Cerebellar nuclear complex (tissue), 1 donor: ENCODE measurements at regions not wholly inside any gene's neighbourhood (a gene's known extent, or its start where the extent isn't known, plus 50 kb on each side); places are given as distances from the start of the nearest gene placed in this dataset.

ENCODE experiments used
- DNase-seq, 2 experiments: peaks; one replicate each; lab custom pipeline; 2025; lab: John Stamatoyannopoulos, UW

- no peak for DNase-seq
These were observed 151.7 kb downstream of the NUAK1 start for GRCh38 chr12:105986779-105987684.

DNA sequence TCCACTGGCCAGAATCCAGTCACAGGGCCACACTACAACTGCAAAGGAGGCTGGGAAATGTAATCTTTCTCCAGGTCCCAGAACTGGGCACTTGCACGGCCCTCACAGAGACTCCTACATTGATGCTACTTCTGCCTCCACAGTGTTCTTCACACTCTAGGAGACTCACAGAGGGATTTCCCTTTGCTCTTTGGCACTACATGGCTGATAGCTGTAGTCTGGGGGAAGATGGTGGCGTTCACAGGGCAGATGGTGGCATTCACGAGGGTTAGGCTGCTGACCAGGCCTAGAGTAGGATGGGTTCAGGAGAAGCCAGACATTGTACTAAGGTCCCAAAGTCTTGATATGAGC, 151.1 kb downstream of the NUAK1 start:
- no peak for DNase-seq

DNA sequence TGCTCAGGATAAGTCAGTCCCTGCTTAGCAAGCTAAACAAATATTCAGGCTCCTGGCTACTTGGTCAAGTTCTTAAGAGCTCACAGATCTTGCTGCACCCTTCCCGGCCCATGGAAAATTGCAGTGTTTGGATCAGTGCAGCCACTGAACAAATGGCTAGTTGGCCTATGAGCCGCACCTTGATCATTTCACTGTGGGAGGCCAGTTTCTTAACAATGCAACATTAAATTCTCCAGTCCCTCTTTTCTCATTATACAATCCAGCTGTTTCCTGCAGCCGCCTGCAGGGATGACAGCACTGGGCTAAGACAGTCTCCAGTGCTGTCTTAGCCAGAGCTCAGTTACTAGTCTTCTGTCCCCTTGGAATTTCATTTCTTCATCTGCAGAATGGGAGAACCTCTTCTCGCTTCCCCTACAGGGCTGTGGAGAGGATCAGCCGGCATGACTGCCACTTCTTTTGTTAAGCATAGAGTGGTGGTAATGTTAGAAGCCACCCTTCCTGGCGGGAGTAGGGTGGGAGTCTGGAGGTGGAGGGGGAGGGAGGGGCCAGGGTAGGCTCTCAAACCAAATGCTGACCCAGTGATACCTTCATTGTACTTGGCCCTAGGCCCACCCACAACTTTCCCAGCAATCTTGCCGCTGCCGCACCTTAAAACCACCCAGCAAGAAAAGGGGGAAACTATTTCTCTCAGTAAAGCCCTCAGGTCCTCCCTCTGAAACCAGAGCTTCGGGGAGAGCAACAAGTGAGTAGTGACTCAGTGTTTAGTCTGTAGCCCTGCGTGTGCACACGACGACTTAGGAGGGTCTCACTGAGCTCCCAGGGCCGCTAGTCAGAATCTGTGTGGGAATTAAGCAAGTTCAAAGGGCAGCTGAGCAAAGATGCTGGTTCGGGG, 145.7 kb downstream of the NUAK1 start:
- no peak for DNase-seq

DNA sequence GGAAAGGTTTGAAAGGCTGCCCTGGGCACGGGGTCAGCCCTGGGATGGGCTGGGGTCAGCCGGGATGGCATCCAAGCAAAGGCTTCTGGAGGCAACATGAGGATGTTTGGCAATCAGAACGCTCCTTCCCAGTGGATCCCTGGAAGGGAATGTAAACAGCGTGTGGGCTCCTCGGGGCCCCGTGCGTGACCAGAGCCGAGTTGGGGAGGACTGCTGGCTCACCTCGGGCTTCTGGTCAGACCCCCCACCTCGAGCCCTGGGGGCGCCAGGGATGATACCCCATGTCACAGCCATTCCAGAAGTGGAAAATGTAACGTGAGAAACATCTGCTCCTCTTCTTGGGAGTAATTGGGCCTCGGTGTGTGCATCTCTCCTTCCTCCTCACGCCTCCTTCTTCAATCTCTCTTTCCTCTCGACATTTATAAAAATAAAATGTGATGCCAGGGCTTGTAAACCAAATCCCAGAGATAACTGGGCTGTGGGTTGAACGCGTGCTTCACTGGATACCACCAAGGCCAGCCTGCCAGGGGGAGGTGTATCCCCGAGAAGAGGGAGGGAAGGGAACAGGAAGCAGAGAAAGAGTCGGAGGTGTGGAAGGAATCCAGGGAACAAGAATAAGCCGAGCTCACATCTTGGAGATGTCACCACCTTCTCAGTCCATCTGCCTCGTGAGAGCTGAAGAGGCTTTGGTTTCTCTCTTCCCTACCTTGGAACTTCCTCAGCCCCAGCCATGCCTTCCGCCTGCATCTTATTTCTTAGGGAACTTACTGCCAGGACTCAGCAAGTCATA, 144.8 kb downstream of the NUAK1 start:
- DNase-seq: no peak

- DNase-seq: no peak
These were observed 142.8 kb downstream of the NUAK1 start for GRCh38 chr12:105995961-105996431.

- no peak for DNase-seq
These were observed 140.2 kb downstream of the NUAK1 start for GRCh38 chr12:105998561-105998960.

GRCh38 chr12:106000382-106001104, 138.2 kb downstream of the NUAK1 start:
- no peak for DNase-seq

DNA sequence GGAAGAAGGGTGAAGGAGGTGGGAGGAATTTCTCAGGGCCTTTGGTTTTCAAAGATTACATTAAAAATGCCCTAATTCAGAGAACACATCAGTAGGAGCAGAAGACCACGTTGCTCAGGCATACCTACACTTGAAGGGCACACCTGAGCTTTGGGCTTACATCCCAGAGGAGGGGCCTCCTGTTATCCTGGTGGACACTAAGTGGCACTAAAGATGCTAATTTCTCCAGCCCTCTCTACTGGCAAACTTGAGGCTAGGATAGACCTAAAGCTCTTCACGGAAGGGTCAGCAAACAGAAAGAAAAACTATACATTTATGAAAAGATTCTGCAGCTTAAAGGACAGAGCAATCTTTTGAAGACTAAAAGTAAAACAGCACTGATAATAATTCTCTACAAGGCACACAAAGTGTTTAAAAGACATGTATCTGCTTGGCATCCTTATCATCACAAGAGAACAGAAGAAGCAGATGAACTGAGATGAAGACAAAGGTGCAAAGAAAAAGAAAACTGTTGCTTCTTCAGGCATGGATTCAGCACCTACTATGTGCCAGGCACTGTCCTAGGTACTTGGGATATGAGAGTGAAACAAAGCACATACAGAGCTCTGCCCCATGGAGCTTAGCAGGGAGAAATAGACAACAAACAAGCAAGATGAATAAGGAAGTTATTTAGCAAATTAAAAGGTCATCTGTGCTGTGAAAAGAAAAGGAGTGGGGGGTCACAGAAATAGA, 137.5 kb downstream of the NUAK1 start:
- DNase-seq: no peak

DNA sequence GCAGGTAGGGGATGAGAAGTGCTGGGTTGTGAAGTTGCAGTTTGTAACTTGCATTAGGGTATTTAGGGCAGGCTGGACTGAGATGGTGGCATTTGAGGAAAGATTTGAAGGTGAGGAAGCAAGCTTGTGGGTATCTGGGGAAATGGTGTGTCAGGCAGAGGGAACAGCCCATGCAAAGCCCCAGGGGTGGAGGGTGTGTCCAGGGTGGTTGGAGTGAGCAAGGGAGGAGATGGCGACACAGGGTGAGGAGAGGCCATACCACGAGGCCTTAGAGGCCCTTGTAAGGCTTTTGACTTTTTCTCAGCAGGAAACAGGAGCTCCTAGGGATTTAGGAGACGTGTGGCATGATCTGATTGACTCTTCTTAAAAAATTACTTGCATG, 136.9 kb downstream of the NUAK1 start:
- DNase-seq: no peak

DNA sequence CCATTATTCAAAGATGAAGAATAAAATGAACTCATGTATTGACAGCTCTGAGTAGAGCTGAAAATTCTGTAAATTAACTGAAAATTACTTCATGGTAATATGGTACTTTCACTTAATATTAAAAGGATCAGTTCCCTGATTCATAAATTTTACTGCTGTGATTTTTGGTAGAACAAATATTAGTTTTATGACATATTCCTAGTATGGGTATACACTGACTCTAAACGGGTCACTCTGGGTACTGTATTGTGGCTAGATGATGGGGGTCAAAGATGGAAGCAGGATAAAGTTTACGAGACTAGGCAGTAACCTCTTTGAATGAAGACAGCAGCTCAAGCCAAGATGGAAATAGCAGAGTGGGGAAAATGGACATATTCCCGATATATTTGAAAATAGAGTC, 135.5 kb downstream of the NUAK1 start:
- no peak for DNase-seq

DNA sequence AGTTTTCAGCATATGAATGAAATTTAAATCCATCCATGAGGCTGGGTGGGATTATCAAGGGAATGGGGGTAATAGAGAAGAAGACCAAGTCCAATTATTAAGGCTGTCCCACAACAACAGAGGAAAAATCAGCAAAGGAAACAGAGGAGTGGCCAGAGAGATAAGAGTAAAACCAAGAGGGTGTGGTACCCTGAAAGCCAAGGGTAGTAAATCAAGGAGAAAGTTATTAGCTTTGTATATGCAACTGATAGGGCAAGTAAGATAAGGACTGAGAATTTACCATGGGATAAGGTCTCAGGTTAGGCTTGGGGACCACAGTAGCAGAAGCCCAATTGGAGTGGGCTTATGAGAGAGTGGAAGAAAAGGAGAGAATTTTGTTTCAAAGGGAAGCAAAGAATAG, 134.5 kb downstream of the NUAK1 start:
- DNase-seq: no peak

- no peak for DNase-seq
These were observed 132.4 kb downstream of the NUAK1 start for GRCh38 chr12:106006382-106006781.

GRCh38 chr12:106006940-106007339, 131.8 kb downstream of the NUAK1 start:
- no peak for DNase-seq

DNA sequence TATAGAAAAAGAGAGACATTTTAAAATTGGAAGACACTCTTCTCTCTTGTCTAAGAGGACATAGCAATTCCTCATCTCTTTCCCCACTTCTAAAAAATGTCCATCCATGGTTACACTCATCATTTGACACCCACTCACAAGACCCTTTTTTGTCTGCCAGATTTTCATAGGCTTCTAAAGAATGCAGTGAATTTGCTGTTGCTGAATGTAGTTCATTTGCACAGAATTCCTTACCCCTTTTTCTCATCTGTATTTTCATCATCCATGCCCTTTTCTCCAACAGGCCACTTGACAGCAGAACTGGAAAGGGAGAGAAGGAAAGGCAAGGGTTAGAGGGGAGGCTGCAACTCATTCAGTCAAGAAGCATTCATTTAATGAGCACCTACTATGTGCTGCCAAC, 128.0 kb downstream of the NUAK1 start:
- no peak for DNase-seq
